H1 (cell line): ENCODE measurements at regions not wholly inside any gene's neighbourhood (a gene's known extent, or its start where the extent isn't known, plus 50 kb on each side); places are given as distances from the start of the nearest gene placed in this dataset.

Source experiments
- GABPA ChIP-seq: IDR thresholded peaks from 2 replicates; pipeline ENCODE4 v1.6.1; 2011; ENCODE audit warnings: mild to moderate bottlenecking, low read length, moderate library complexity, borderline replicate concordance; ENCODE audit not compliant: insufficient read depth
- TF ChIP-seq, protein P1 (sequence below): IDR thresholded peaks from 2 replicates; pipeline ENCODE4 v1.6.1; 2011; ENCODE audit warnings: low read length, improper control_type of control experiment

GRCh38 chr14:30143627-30144026 lies 216.0 kb upstream of the PRKD1 start (continued):
- TF ChIP-seq, protein P1, sequence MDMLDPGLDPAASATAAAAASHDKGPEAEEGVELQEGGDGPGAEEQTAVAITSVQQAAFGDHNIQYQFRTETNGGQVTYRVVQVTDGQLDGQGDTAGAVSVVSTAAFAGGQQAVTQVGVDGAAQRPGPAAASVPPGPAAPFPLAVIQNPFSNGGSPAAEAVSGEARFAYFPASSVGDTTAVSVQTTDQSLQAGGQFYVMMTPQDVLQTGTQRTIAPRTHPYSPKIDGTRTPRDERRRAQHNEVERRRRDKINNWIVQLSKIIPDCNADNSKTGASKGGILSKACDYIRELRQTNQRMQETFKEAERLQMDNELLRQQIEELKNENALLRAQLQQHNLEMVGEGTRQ: no peak
- no peak for TF ChIP-seq GABPA
